ENCODE measurements at regions not wholly inside any gene's neighbourhood (a gene's known extent, or its start where the extent isn't known, plus 50 kb on each side); places are given as distances from the start of the nearest gene placed in this dataset.

- no peak for DNase-seq
These were observed 831.1 kb downstream of the GALR1 start for GRCh38 chr18:78080761-78081160.

GRCh38 chr18:78082816-78083215 is 833.2 kb downstream of the GALR1 start:
- DNase-seq: no peak

GRCh38 chr18:78085241-78086185 is 835.9 kb downstream of the GALR1 start:
- no peak for DNase-seq

GRCh38 chr18:78086931-78087330 is 837.3 kb downstream of the GALR1 start:
- DNase-seq: no peak

- no peak for DNase-seq
These were observed 837.7 kb downstream of the GALR1 start for GRCh38 chr18:78087338-78087737.

GRCh38 chr18:78090584-78090983 is 840.9 kb downstream of the GALR1 start:
- no peak for DNase-seq

GRCh38 chr18:78092901-78093300 is 843.3 kb downstream of the GALR1 start:
- DNase-seq: no peak

- no peak for DNase-seq
These were observed 850.4 kb downstream of the GALR1 start for GRCh38 chr18:78099979-78100588.

- DNase-seq: no peak
These were observed 851.4 kb downstream of the GALR1 start for GRCh38 chr18:78101091-78101490.

- no peak for DNase-seq
These were observed 852.5 kb downstream of the GALR1 start for GRCh38 chr18:78102135-78102534.

GRCh38 chr18:78105611-78106010 is 856.0 kb downstream of the GALR1 start:
- no peak for DNase-seq

- no peak for DNase-seq
These were observed 857.3 kb downstream of the GALR1 start for GRCh38 chr18:78106946-78107345.

- no peak for DNase-seq
These were observed 857.7 kb downstream of the GALR1 start for GRCh38 chr18:78107363-78107762.

GRCh38 chr18:78108554-78108953 is 858.9 kb downstream of the GALR1 start:
- DNase-seq: no peak

GRCh38 chr18:78113136-78113939 is 863.7 kb downstream of the GALR1 start:
- no peak for DNase-seq

- no peak for DNase-seq
These were observed 864.2 kb downstream of the GALR1 start for GRCh38 chr18:78113940-78114251.

GRCh38 chr18:78115896-78116561 is 863.6 kb upstream of the SALL3 start:
- DNase-seq: no peak

GRCh38 chr18:78123144-78123909 is 856.3 kb upstream of the SALL3 start:
- DNase-seq: no peak

- DNase-seq: no peak
These were observed 855.5 kb upstream of the SALL3 start for GRCh38 chr18:78123926-78124797.

GRCh38 chr18:78125206-78125896 is 854.3 kb upstream of the SALL3 start:
- DNase-seq: no peak

- DNase-seq: no peak
These were observed 853.5 kb upstream of the SALL3 start for GRCh38 chr18:78126106-78126505.

Measured in NCI-H187 (cell line).